PC-9 (cell line): ENCODE measurements at regions not wholly inside any gene's neighbourhood (a gene's known extent, or its start where the extent isn't known, plus 50 kb on each side); places are given as distances from the start of the nearest gene placed in this dataset.
"Not testable (repeated sequence)": the region's sequence is repeated elsewhere in the genome, so short reads cannot be mapped to it uniquely, and the experiment has no call there.

Source experiments
- BruUV-seq: library from RNA; stranded (reverse); fragments of 400-500 nt; replicated peaks from 2 replicates; lab custom pipeline; 2021; lab: Mats Ljungman, UMichigan
- CTCF ChIA-PET: fragments of 300-600 bp; sonication (Branson Sonifier 250); formaldehyde crosslinking; loops from one replicate; lab custom pipeline; 2022; ENCODE audit warnings: antibody characterized with exemption; lab: Charles Lee
- POLR2A ChIA-PET: fragments of 300-600 bp; sonication (Branson Sonifier 250); formaldehyde crosslinking; loops from one replicate; lab custom pipeline; 2022; ENCODE audit warnings: antibody characterized with exemption; ENCODE audit not compliant: unreplicated experiment; lab: Charles Lee
- DNase-seq, 2 experiments: peaks; one replicate each; pipeline versions ENCODE4 v3.0.0 to v3.0.0-alpha.2; 2015 to 2022; ENCODE audit warnings: mixed read lengths in 1 of 2
- H2AFZ ChIP-seq: fragments of 200-600 bp; sonication (generic); 2 replicates; pipeline ENCODE4 v1.8.1; 2017; ENCODE audit warnings: antibody characterized with exemption
- H3F3A ChIP-seq: fragments of 200-600 bp; sonication (generic); 2 replicates; pipeline ENCODE4 v1.8.1; 2017; ENCODE audit warnings: antibody characterized with exemption, mild to moderate bottlenecking, low read depth; ENCODE audit not compliant: insufficient read depth
- H3K27ac ChIP-seq: fragments of 200-600 bp; sonication (generic); 2 replicates; pipeline ENCODE4 v1.6.1; 2016; ENCODE audit warnings: mixed run types
- H3K27me3 ChIP-seq: fragments of 200-600 bp; sonication (generic); 2 replicates; pipeline ENCODE4 v1.6.1; 2016; ENCODE audit warnings: low read depth, mixed run types; ENCODE audit not compliant: insufficient read depth
- H3K36me3 ChIP-seq: fragments of 200-600 bp; sonication (generic); 2 replicates; pipeline ENCODE4 v1.6.1; 2016; ENCODE audit warnings: low read depth, mixed run types
- H3K4me1 ChIP-seq: fragments of 200-600 bp; sonication (generic); replicated peaks from 2 replicates; pipeline ENCODE4 v1.6.1; 2016; ENCODE audit warnings: mixed run types; ENCODE audit not compliant: insufficient read depth
- H3K4me2 ChIP-seq: fragments of 200-600 bp; sonication (generic); 2 replicates; pipeline ENCODE4 v1.6.1; 2017; ENCODE audit warnings: mixed run types
- H3K4me3 ChIP-seq: fragments of 200-600 bp; sonication (generic); 2 replicates; pipeline ENCODE4 v1.6.1; 2016; ENCODE audit warnings: mixed run types
- H3K79me2 ChIP-seq: fragments of 200-600 bp; sonication (generic); 2 replicates; pipeline ENCODE4 v1.6.1; 2017; ENCODE audit warnings: low read depth, mixed run types
- H3K9me2 ChIP-seq: fragments of 200-600 bp; sonication (generic); 2 replicates; pipeline ENCODE4 v1.8.1; 2017; ENCODE audit warnings: mild to moderate bottlenecking; ENCODE audit not compliant: insufficient read depth
- H3K9me3 ChIP-seq: fragments of 200-600 bp; sonication (generic); 2 replicates; pipeline ENCODE4 v1.8.1; 2016; ENCODE audit warnings: low read depth; ENCODE audit not compliant: insufficient read depth
- H4K20me1 ChIP-seq: fragments of 200-600 bp; sonication (generic); 2 replicates; pipeline ENCODE4 v1.8.1; 2017; ENCODE audit not compliant: insufficient read depth
- CTCF ChIP-seq: fragments of 200-600 bp; sonication (generic); conservative IDR thresholded peaks from 2 replicates; pipeline ENCODE4 v1.6.1; 2017; ENCODE audit warnings: mixed run types, antibody characterized with exemption, mild to moderate bottlenecking, moderate library complexity
- EZH2 ChIP-seq: fragments of 200-600 bp; sonication (generic); IDR thresholded peaks from 2 replicates; pipeline ENCODE4 v1.8.0; 2017; ENCODE audit warnings: antibody characterized with exemption, low read depth
- intact Hi-C: fragments of 100-400 bp; cut with micrococcal nuclease; formaldehyde crosslinking; loops from one replicate; pipeline ENCODE4 v1.10.0; 2022; ENCODE audit not compliant: unreplicated experiment

- H4K20me1 ChIP-seq = no peaks in the 10 kb centered on the region
- no peaks in the 10 kb centered on the region for H3K9me3 ChIP-seq
- TF ChIP-seq EZH2 = no peak
- intact Hi-C loops = no loop called here
- H3F3A ChIP-seq = peaks cover 2% of the 10 kb centered on the region; the same call in 1 of the 2 replicates
- no peak overlapping the region for H3K4me2 ChIP-seq
- peaks cover 6% of the 10 kb centered on the region for H3K4me1 ChIP-seq
- CTCF ChIA-PET = no interaction called here
- no peaks in the 10 kb centered on the region for H3K9me2 ChIP-seq
- POLR2A ChIA-PET = no interaction called here
- peaks cover 12% of the 10 kb centered on the region; the same call in 1 of the 2 replicates for H3K27me3 ChIP-seq
- no TSS peak for BruUV-seq
- no peak overlapping the region for H2AFZ ChIP-seq
- no peaks in the 10 kb centered on the region for H3K36me3 ChIP-seq
- H3K79me2 ChIP-seq = no peaks in the 10 kb centered on the region
- H3K4me3 ChIP-seq = no peak overlapping the region
- H3K27ac ChIP-seq = no peak overlapping the region
- no peak for DNase-seq
Observed at GRCh38 chr2:105536175-105536574, 137.3 kb upstream of the FHL2 start.

- DNase-seq, H3K4me3 ChIP-seq, H3K36me3 ChIP-seq, BruUV-seq, intact Hi-C loops, H3K9me2 ChIP-seq, H3K27me3 ChIP-seq, CTCF ChIA-PET, H3K4me2 ChIP-seq, H3K4me1 ChIP-seq, H3K27ac ChIP-seq, H3F3A ChIP-seq, POLR2A ChIA-PET, H3K9me3 ChIP-seq, H2AFZ ChIP-seq, H3K79me2 ChIP-seq, H4K20me1 ChIP-seq: not testable (repeated sequence)
Observed at GRCh38 chr2:105529258-105529657, 130.4 kb upstream of the FHL2 start.

GRCh38 chr2:105526000-105526925 is 127.4 kb upstream of the FHL2 start:
- BruUV-seq = no TSS peak
- Histone ChIP-seq H3K36me3 (no peaks in the 10 kb centered on the region), H3K27ac (no peak overlapping the region), H3K9me2 (no peaks in the 10 kb centered on the region), H3K4me1 (no peaks in the 10 kb centered on the region), H2AFZ (no peak overlapping the region), H3K27me3 (no peaks in the 10 kb centered on the region), H3F3A (no peaks in the 10 kb centered on the region), H3K9me3 (no peaks in the 10 kb centered on the region), H3K79me2 (no peaks in the 10 kb centered on the region), H4K20me1 (no peaks in the 10 kb centered on the region), H3K4me2 (no peak overlapping the region), H3K4me3 (no peak overlapping the region)
- no peak for TF ChIP-seq EZH2
- no peak for TF ChIP-seq CTCF
- ChIA-PET POLR2A (no interaction called here), CTCF (no interaction called here)
- intact Hi-C loops = no loop called here
- no peak for DNase-seq

- Histone ChIP-seq H3K4me3 (no peak overlapping the region), H3K9me3 (no peaks in the 10 kb centered on the region), H3K27me3 (no peaks in the 10 kb centered on the region), H3K27ac (no peak overlapping the region), H3K36me3 (no peaks in the 10 kb centered on the region), H2AFZ (no peak overlapping the region), H3F3A (no peaks in the 10 kb centered on the region), H3K9me2 (no peaks in the 10 kb centered on the region), H3K4me2 (no peak overlapping the region), H4K20me1 (no peaks in the 10 kb centered on the region), H3K4me1 (peaks cover 6% of the 10 kb centered on the region), H3K79me2 (no peaks in the 10 kb centered on the region)
- BruUV-seq = no TSS peak
- intact Hi-C loops = no loop called here
- ChIA-PET CTCF (no interaction called here), POLR2A (no interaction called here)
- TF ChIP-seq CTCF (no peak), EZH2 (no peak)
- DNase-seq = no peak
Observed at GRCh38 chr2:105525201-105525600, 126.3 kb upstream of the FHL2 start.
